ENCODE measurements at regions not wholly inside any gene's neighbourhood (a gene's known extent, or its start where the extent isn't known, plus 50 kb on each side); places are given as distances from the start of the nearest gene placed in this dataset.
"Not testable (repeated sequence)": the region's sequence is repeated elsewhere in the genome, so short reads cannot be mapped to it uniquely, and the experiment has no call there.

DNA sequence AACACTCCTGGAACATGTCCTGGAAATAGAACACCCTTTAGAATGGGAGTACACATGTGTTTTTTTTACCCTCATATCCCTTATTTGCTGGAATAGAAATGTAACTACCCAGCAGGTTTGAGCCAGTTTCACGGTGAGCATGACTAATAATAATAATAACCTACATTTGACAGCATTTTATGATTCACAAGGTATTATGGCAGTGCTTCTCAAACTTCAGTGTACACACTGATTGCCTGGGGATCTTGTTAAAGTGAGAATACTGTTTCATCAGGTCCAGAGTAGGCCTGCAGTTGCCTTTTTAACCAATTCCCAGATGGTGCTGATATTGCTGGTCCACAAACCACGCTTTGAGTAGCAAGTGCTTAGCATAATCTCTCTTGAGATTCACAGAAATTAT lies 63.9 kb downstream of the NFKBIZ start:
- Mint-ChIP-seq H3K9me3 (no peaks in the 10 kb centered on the region), H3K36me3 (ENCODE audit: insufficient read depth) (no peaks in the 10 kb centered on the region), H3K4me3 (no peak overlapping the region), H3K4me1 (no peaks in the 10 kb centered on the region), H3K27me3 (no peaks in the 10 kb centered on the region), H3K27ac (ENCODE audit: low read depth) (no peak overlapping the region)
- no peak for DNase-seq (ENCODE audit: low spot score in 2 of 2)
- ATAC-seq (replicated peaks; ENCODE audit: extremely low read depth, poor library complexity, severe bottlenecking) = no peak

DNA sequence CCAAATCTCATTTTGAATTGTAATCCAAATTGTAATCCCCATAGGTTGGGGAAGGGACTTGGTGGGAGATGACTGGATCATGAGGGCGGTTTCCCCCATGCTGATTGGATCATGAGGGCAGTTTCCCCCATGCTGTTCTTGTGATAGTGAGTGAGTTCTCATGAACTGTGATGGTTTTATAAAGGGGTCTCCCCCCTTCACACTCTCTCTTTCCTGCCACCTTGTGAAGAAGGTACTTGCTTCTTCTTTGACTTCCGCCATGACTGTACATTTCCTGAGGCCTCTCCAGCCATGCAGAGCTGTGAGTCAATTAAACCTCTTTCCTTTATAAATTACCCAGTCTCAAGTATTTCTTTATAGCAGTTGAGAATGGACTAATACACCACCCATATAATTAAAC lies 68.4 kb downstream of the NFKBIZ start:
- not testable (repeated sequence) for H3K36me3 Mint-ChIP-seq (ENCODE audit: insufficient read depth); ATAC-seq (replicated peaks; ENCODE audit: extremely low read depth, poor library complexity, severe bottlenecking); H3K4me1 Mint-ChIP-seq; H3K9me3 Mint-ChIP-seq; DNase-seq (ENCODE audit: low spot score in 2 of 2); H3K27ac Mint-ChIP-seq (ENCODE audit: low read depth); H3K4me3 Mint-ChIP-seq
- peaks cover 14% of the 10 kb centered on the region for H3K27me3 Mint-ChIP-seq

DNA sequence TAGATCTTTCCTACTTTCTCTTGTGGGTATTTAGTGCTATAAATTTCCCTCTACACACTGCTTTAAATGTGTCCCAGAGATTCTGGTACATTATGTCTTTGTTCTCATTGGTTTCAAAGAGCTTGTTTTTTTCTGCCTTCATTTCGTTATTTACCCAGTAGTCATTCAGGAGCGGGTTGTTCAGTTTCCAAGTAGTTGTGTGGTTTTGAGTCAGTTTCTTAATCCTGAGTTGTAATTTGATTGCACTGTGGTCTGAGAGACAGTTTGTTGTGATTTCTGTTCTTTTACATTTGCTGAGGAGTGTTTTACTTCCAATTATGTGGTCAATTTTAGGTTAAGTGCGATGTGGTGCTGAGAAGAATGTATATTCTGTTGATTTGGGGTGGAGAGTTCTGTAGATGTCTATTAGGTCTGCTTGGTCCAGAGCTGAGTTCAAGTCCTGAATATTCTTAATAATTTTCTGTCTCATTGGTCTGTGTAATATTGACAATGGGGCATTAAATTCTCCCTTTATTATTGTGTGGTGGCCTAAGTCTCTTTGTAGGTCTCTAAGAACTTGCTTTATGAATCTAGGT lies 72.9 kb downstream of the NFKBIZ start:
- not testable (repeated sequence) for H3K4me1 Mint-ChIP-seq; H3K4me3 Mint-ChIP-seq; DNase-seq (ENCODE audit: low spot score in 2 of 2); H3K27ac Mint-ChIP-seq (ENCODE audit: low read depth); H3K9me3 Mint-ChIP-seq; H3K36me3 Mint-ChIP-seq (ENCODE audit: insufficient read depth); ATAC-seq (replicated peaks; ENCODE audit: extremely low read depth, poor library complexity, severe bottlenecking)
- H3K27me3 Mint-ChIP-seq = peaks cover 14% of the 10 kb centered on the region

DNA sequence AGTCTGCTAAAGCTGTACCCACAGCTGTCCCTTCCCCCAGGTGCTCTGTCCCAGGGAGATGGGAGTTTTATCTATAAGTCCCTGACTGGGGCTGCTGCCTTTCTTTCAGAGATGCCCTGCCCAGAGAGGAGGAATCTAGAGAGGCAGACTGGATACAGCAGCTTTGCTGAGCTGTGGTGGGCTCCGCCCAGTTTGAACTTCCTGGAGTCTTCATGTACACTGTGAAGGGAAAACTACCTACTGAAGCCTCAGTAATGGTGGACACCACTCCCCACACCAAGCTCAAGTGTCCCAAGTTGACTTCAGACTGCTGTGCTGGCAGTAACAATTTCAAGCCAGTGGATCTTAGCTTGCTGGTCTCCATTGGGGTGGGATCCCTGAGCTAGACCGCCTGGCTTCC lies 75.3 kb downstream of the NFKBIZ start:
- not testable (repeated sequence) for H3K9me3 Mint-ChIP-seq; DNase-seq (ENCODE audit: low spot score in 2 of 2); H3K36me3 Mint-ChIP-seq (ENCODE audit: insufficient read depth); ATAC-seq (replicated peaks; ENCODE audit: extremely low read depth, poor library complexity, severe bottlenecking); H3K4me3 Mint-ChIP-seq; H3K4me1 Mint-ChIP-seq; H3K27ac Mint-ChIP-seq (ENCODE audit: low read depth)
- H3K27me3 Mint-ChIP-seq = peaks cover 14% of the 10 kb centered on the region

DNA sequence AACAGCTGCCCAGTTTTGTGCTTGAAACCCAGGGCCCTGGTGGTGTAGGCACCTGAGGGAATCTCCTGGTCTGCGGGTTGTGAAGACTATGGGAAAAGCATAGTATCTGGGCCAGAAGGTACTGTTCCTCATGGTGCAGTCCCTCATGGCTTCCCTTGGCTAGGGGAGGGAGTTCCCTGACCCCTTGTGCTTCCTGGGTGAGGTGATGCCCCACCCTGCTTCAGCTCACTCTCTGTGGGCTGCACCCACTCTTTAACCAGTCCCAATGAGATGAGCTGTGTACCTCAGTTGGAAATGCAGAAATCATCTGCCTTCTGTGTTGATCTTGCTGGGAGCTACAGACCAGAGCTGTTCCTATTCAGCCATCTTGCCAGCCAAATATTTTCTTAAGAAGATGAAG lies 75.8 kb downstream of the NFKBIZ start:
- not testable (repeated sequence) for ATAC-seq (replicated peaks; ENCODE audit: extremely low read depth, poor library complexity, severe bottlenecking); H3K9me3 Mint-ChIP-seq; H3K4me1 Mint-ChIP-seq; H3K4me3 Mint-ChIP-seq; H3K36me3 Mint-ChIP-seq (ENCODE audit: insufficient read depth); DNase-seq (ENCODE audit: low spot score in 2 of 2); H3K27ac Mint-ChIP-seq (ENCODE audit: low read depth)
- H3K27me3 Mint-ChIP-seq = peaks cover 14% of the 10 kb centered on the region

DNA sequence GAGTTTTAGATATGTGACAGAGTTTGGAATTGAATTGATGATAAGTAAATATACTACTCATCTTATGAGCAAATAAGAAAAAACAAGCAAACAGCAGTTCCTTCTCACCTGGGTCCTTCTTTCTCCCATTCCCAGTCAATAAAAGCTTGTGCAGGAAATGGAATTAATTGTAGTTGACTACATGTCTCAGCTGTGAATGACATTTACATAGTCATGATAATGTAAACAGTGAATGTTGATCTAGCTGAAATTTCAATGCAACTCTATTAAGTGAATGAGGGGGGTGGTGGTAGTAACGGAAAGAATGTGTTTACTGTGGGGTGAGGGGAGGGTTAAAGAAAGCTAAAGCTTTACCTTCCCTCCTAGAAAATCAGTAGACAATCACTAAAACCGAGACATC lies 76.2 kb downstream of the NFKBIZ start:
- Mint-ChIP-seq H3K4me1 (no peaks in the 10 kb centered on the region), H3K9me3 (no peaks in the 10 kb centered on the region), H3K27ac (ENCODE audit: low read depth) (no peak overlapping the region), H3K36me3 (ENCODE audit: insufficient read depth) (no peaks in the 10 kb centered on the region), H3K27me3 (peaks cover 14% of the 10 kb centered on the region), H3K4me3 (no peak overlapping the region)
- DNase-seq (ENCODE audit: low spot score in 2 of 2) = no peak
- no peak for ATAC-seq (replicated peaks; ENCODE audit: extremely low read depth, poor library complexity, severe bottlenecking)

DNA sequence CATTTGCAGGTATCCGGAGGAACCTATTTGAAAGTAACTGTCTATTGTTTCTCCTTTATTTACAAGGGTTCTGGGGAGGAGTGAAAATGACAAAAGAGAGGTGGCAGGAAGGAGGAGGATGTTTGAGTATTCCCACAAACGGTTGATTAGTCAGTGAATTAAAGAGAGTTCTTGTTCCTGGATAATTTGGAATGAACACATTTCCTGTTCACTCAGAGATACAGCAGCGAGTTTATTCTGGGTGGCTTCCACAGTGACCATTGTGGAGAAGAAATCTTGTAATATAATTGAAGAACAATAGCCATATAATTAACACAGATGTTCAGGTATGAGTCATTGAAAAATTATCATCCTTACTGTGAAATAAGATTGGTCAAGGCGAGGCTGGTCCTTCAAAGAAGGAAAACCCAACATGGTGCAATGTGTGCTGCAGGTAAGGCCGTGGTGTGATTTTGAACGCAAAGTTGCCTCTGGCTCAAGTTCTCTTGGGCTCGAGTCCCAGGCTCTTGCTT lies 77.3 kb downstream of the NFKBIZ start:
- no peaks in the 10 kb centered on the region for H3K9me3 Mint-ChIP-seq
- peaks cover 12% of the 10 kb centered on the region for H3K27me3 Mint-ChIP-seq
- ATAC-seq (replicated peaks; ENCODE audit: extremely low read depth, poor library complexity, severe bottlenecking) (no peak), DNase-seq (ENCODE audit: low spot score in 2 of 2) (no peak)
- no peak overlapping the region for H3K4me3 Mint-ChIP-seq
- H3K27ac Mint-ChIP-seq (ENCODE audit: low read depth) = no peak overlapping the region
- no peaks in the 10 kb centered on the region for H3K36me3 Mint-ChIP-seq (ENCODE audit: insufficient read depth)
- H3K4me1 Mint-ChIP-seq = no peaks in the 10 kb centered on the region

DNA sequence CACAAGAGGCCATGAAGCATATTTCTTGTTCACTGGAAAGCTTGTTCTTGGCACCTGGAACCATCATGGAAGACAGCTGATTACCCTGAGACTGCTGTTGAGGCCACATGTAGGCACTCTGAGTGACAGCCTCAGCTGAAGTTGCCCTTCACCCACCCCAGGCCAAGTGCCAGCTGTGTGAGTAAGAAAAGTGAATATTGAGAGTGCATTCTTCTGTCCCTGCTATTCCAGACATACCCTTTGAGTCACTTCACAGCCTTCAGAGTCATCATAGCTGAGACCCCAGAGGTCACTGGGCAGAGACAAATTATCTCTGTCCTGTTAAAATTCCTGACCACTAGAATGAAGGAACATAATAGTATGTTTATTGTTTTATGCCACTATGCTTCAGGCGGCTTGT lies 79.6 kb downstream of the NFKBIZ start:
- H3K4me3 Mint-ChIP-seq = no peak overlapping the region
- ATAC-seq (replicated peaks; ENCODE audit: extremely low read depth, poor library complexity, severe bottlenecking) = no peak
- H3K27ac Mint-ChIP-seq (ENCODE audit: low read depth) = no peak overlapping the region
- DNase-seq (ENCODE audit: low spot score in 2 of 2) = no peak
- H3K9me3 Mint-ChIP-seq = no peaks in the 10 kb centered on the region
- H3K27me3 Mint-ChIP-seq = no peaks in the 10 kb centered on the region
- H3K36me3 Mint-ChIP-seq (ENCODE audit: insufficient read depth) = peaks cover under 1% of the 10 kb centered on the region
- no peaks in the 10 kb centered on the region for H3K4me1 Mint-ChIP-seq

DNA sequence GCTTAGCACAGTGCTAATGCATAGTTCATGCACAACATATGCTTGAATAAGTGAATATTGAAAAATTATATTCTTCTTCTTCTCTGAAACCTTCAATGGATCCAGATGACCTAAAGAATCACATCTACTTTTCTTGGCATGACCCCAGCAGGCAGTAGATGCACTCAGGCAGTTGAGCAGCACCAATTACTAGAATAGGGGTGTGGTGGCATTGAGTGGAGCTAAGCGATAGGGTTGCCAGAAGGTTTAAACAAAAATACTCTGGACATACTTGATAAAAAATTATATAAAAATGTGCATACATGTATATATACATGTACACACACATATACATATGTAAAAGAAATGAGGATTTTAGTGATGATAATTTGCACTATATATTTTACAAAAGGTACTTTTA lies 81.8 kb downstream of the NFKBIZ start:
- Mint-ChIP-seq H3K27ac (ENCODE audit: low read depth) (no peak overlapping the region), H3K36me3 (ENCODE audit: insufficient read depth) (peaks cover 2% of the 10 kb centered on the region), H3K4me1 (peaks cover 6% of the 10 kb centered on the region), H3K27me3 (no peaks in the 10 kb centered on the region), H3K4me3 (no peak overlapping the region), H3K9me3 (no peaks in the 10 kb centered on the region)
- ATAC-seq (replicated peaks; ENCODE audit: extremely low read depth, poor library complexity, severe bottlenecking) = no peak
- DNase-seq (ENCODE audit: low spot score in 2 of 2) = no peak

DNA sequence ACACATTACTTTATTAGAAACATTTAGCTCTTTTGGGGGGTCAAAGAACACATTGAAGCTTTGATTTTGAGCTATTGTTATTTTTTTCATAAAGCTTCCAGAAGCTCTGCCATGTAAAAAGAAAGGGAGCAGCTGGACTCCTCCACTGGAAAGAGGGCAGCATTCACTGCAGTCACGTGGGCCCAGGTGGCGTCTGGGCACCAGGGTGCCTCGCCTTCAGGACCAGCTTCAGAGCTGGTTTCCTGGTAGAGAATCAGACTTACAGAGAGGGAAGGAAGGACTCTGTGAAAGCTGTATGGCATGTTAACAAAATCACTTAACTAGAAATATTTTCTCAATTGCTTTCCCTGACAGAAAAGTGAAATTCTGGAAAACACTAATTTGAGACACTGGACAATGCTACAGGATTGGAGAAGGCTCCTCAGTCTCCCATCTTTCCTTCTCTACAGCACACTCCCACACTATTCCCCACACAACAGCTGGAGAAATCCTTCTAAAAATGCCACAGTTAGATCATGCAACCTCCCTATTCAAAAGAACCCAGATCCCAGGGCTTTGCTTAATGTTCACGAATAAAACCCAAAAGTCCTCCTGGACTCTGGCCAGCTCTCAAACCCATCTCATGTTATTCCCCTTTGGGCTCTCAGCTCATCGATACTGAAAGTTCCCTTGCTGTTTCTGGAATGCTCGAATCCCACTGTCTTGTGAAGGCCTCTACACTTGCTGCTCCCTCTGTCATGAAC lies 83.2 kb downstream of the NFKBIZ start:
- ATAC-seq (replicated peaks; ENCODE audit: extremely low read depth, poor library complexity, severe bottlenecking) (no peak), DNase-seq (ENCODE audit: low spot score in 2 of 2) (no peak)
- Mint-ChIP-seq H3K27ac (ENCODE audit: low read depth) (no peak overlapping the region), H3K9me3 (no peaks in the 10 kb centered on the region), H3K4me3 (no peak overlapping the region), H3K4me1 (peaks cover 14% of the 10 kb centered on the region), H3K36me3 (ENCODE audit: insufficient read depth) (peaks cover 2% of the 10 kb centered on the region), H3K27me3 (no peaks in the 10 kb centered on the region)

DNA sequence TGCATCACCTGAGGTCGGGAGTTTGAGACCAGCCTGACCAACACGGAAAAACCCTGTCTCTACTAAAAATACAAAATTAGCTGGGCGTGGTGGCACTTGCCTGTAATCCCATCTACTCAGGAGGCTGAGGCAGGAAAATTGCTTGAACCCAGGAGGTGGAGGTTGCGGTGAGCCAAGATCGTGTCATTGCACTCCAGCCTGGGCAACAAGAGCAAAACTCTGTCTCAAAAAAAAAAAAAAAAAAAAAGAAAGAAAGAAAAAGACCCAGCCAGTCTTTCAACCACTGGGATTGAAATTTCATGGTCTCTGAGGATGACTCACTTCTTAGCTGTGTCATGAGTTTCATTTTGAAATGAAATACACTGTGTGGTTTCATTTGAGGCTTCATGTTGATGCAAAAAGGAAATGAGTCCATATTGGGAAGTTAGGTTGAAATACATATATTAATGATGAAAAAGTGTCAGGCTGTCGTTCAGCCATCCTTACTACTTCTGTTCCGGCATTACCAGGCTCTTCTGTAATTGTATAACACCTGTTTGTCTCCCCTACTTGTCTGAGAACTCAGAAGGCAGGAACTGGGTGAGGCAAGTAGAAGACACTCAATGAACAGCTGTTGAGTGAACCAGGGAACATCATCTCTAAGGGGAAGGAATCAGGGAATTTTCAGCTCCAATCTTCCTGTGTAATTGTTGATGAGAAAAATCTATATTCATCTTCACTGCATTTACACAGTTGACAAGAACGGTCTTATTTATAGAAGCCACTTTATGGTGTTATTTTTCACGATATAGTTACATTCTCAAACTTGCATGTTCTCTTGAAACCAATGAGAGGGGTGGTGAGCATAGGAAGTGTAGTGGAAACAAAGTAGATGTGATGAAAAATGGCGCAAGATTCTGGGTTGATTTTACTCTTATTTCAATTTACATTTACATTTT lies 87.4 kb downstream of the NFKBIZ start:
- ATAC-seq (replicated peaks; ENCODE audit: extremely low read depth, poor library complexity, severe bottlenecking) (peak; percentile 96), DNase-seq (ENCODE audit: low spot score in 2 of 2) (no peak)
- peak overlapping the region; percentile 68 for H3K27ac Mint-ChIP-seq (ENCODE audit: low read depth)
- no peaks in the 10 kb centered on the region for H3K27me3 Mint-ChIP-seq
- H3K36me3 Mint-ChIP-seq (ENCODE audit: insufficient read depth) = peaks cover 2% of the 10 kb centered on the region
- no peaks in the 10 kb centered on the region for H3K9me3 Mint-ChIP-seq
- peaks cover 14% of the 10 kb centered on the region for H3K4me1 Mint-ChIP-seq
- peak overlapping the region; percentile 58 for H3K4me3 Mint-ChIP-seq

DNA sequence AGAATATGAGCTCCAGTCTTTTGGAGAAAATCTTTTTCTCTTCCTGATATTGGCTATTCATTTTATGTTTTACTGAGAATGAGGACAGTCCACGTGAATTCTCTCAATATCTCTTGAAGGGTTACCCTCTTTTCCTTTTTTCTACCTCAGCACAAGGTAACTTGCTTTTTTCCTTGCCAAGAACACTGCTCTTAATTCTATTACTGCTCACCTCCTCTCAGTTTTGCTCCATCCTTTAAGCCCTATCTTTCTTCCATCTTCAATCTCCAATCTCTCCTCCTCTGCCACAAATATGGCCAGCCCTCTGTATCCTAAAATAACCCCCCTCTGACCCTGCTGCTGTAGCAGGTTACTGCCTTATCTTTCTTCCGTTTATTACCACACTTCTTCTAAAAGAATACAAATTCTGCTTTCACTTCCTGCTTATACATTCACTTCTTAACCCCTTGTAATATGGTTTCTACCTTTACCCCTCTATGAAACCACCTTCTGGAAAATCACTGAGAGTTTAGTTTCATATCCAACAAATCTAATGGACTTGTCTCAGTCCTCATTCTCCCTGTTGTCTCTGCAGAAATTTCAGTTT lies 89.0 kb downstream of the NFKBIZ start:
- Mint-ChIP-seq H3K27me3 (no peaks in the 10 kb centered on the region), H3K36me3 (ENCODE audit: insufficient read depth) (peaks cover 2% of the 10 kb centered on the region), H3K4me1 (peaks cover 14% of the 10 kb centered on the region), H3K4me3 (no peak overlapping the region), H3K27ac (ENCODE audit: low read depth) (no peak overlapping the region), H3K9me3 (no peaks in the 10 kb centered on the region)
- ATAC-seq (replicated peaks; ENCODE audit: extremely low read depth, poor library complexity, severe bottlenecking) (no peak), DNase-seq (ENCODE audit: low spot score in 2 of 2) (no peak)
